OCI-LY1 (cell line): ENCODE measurements at regions not wholly inside any gene's neighbourhood (a gene's known extent, or its start where the extent isn't known, plus 50 kb on each side); places are given as distances from the start of the nearest gene placed in this dataset.

Source experiments
- CTCF ChIP-seq: fragments of 200-600 bp; sonication (generic), shearing (Covaris generic); IDR thresholded peaks from 2 replicates; pipeline ENCODE4 v1.5.1; 2017; ENCODE audit warnings: mild to moderate bottlenecking, antibody characterized with exemption, low read length, moderate library complexity, mixed read lengths
- EZH2 ChIP-seq: fragments of 200-600 bp; sonication (generic), shearing (Covaris generic); IDR thresholded peaks from 2 replicates; pipeline ENCODE4 v1.8.0; 2017; ENCODE audit warnings: borderline replicate concordance, mixed run types, mild to moderate bottlenecking, antibody characterized with exemption, low read length, moderate library complexity, mixed read lengths

DNA sequence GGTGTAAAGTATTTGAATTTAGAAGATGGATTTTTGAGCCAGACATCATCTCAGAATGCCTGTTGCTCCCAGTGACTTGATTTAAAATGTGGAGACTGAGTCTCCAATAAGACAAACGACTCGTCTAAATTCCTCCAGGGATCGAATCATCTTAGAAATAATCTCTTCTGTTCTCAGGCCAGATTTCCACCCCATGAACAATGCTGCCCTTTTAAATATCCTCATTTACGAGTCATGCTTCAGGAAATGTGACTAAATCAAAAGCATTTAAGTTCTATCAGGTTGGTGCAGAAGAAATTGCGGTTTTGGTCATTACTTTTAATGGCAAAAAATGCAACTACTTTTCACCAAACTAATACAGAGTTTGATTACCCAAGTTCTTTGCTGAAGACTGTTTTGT lies 684.6 kb upstream of the SOX11 start:
- TF ChIP-seq CTCF (no peak), EZH2 (no peak)
